ENCODE measurements at regions not wholly inside any gene's neighbourhood (a gene's known extent, or its start where the extent isn't known, plus 50 kb on each side); places are given as distances from the start of the nearest gene placed in this dataset.

DNA sequence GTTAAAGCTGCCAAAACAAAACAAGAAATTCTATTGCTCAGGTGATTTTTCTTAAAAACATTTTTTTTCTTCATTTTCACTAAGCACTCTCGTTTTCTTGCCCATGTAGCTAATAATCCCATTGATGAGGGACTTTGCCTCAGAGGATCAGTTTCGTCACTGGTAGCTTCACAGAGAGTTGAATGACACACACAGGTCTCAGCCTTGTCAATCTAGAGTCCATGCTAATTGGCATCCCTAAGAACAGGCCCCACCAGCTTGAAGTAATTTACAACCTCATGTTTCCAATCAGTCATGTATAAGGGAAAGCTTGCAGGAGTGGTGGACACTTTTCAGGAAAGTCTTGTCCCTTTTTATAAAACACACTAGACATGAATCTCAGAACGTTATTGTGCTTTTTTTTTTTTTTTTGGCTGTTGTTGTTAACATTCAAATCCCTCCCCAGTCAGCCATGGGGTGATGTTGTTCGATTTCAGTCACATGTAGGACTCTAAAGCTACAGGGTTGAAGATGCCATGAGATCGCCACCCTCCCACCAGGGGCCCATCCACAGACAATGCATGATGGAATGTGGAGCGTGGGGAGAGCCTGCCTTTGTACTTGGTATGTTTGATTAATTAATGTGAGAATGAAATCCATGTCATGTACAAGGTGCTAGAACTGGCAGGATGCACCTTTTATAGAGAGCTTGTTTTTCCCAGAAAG, 232.4 kb upstream of the FZD8 start:
- H3K9me2 ChIP-seq (ENCODE audit: insufficient read depth) = no peaks in the 10 kb centered on the region
- H3K4me1 ChIP-seq (ENCODE audit: control insufficient read depth in 1 of 2, insufficient read depth in 2 of 2, low read length in 2 of 2) = no peaks in the 10 kb centered on the region
- no peak overlapping the region for H3K27ac ChIP-seq (ENCODE audit: low read depth, low read length)
- H3K4me2 ChIP-seq (ENCODE audit: low read length) = no peak overlapping the region
- no peak for ATAC-seq
- RAD21 ChIA-PET (ENCODE audit: low non-redundant PET in 1 of 2, low total read pairs in 2 of 2, uncharacterized antibody in 2 of 2, unreplicated experiment in 2 of 2) = interaction anchor here in 1 of 2 experiments (0.7 kb wide), 1 partner anchor 753 kb away, joined by 3 read pairs; no protein-coding TSS in a partner anchor
- peaks cover 0 to 4% of the 10 kb centered on the region in 2 experiments; a peak in 1 of 4 replicates for H3K9me3 ChIP-seq (ENCODE audit: control insufficient read depth in 1 of 2, insufficient read depth in 1 of 2, low read depth in 1 of 2, low read length in 2 of 2)
- H3K9ac ChIP-seq (ENCODE audit: low read length) = no peak overlapping the region
- H3K79me2 ChIP-seq (ENCODE audit: insufficient read depth, low read length) = no peaks in the 10 kb centered on the region
- POLR2A ChIA-PET = no interaction called here
- no TSS peak for BruUV-seq (replicated peaks)
- H4K20me1 ChIP-seq (ENCODE audit: insufficient read depth) = no peaks in the 10 kb centered on the region
- H3K27me3 ChIP-seq (ENCODE audit: insufficient read depth, low read length) = no peaks in the 10 kb centered on the region
- intact Hi-C loops (cut with micrococcal nuclease) = no loop called here
- CTCF ChIA-PET = no interaction called here
- TF ChIP-seq EGR1 (IDR thresholded peaks at IDR 0.05; ENCODE audit: low read depth) (no peak), MAX (IDR thresholded peaks at IDR 0.05) (no peak), SRF (IDR thresholded peaks at IDR 0.05; ENCODE audit: low read depth) (no peak), ZNF274 (IDR thresholded peaks at IDR 0.05; ENCODE audit: low read depth, low read length) (no peak)
- no peak overlapping the region for H3K4me3 ChIP-seq (replicated peaks in 1 of 2; ENCODE audit: low read depth in 1 of 2, low read length in 2 of 2)
- no peak for DNase-seq (ENCODE audit: low read depth, low spot score)
- H2AFZ ChIP-seq (ENCODE audit: low read depth, low read length, poor library complexity, severe bottlenecking) = no peak overlapping the region
- no peaks in the 10 kb centered on the region for H3K36me3 ChIP-seq (ENCODE audit: control insufficient read depth in 1 of 2, insufficient read depth in 2 of 2, low read length in 2 of 2)

DNA sequence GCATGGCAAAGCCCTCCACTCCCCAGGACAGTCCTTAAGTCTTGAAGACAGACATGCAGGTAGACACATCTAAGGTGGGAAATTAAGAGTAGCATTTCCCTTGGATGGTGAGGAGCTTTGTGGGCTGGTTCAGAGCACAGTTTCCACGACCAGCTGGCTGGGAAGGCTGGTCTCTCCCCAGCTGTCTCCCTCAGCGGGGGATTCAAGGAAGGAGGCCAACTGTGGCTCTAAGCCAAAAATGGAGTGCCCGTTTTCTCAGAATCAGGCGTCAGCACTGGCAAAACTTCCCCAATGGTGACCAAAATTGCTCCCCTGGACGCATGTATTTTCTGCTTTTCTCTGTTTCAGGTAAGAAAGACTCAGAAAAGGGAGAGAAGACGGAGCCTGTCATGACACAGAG, 230.6 kb upstream of the FZD8 start:
- no peaks in the 10 kb centered on the region for H3K79me2 ChIP-seq (ENCODE audit: insufficient read depth, low read length)

More for the DNA sequence above, 230.6 kb upstream of the FZD8 start:
- Histone ChIP-seq H4K20me1 (ENCODE audit: insufficient read depth) (no peaks in the 10 kb centered on the region), H3K27me3 (ENCODE audit: insufficient read depth, low read length) (no peaks in the 10 kb centered on the region), H3K4me1 (ENCODE audit: control insufficient read depth in 1 of 2, insufficient read depth in 2 of 2, low read length in 2 of 2) (no peaks in the 10 kb centered on the region), H3K9ac (ENCODE audit: low read length) (no peak overlapping the region), H3K36me3 (ENCODE audit: control insufficient read depth in 1 of 2, insufficient read depth in 2 of 2, low read length in 2 of 2) (no peaks in the 10 kb centered on the region), H3K9me3 (ENCODE audit: control insufficient read depth in 1 of 2, insufficient read depth in 1 of 2, low read depth in 1 of 2, low read length in 2 of 2) (peaks cover 0 to 4% of the 10 kb centered on the region in 2 experiments; a peak in 1 of 4 replicates), H3K9me2 (ENCODE audit: insufficient read depth) (no peaks in the 10 kb centered on the region), H3K4me3 (replicated peaks in 1 of 2; ENCODE audit: low read depth in 1 of 2, low read length in 2 of 2) (no peak overlapping the region), H2AFZ (ENCODE audit: low read depth, low read length, poor library complexity, severe bottlenecking) (no peak overlapping the region), H3K27ac (ENCODE audit: low read depth, low read length) (no peak overlapping the region), H3K4me2 (ENCODE audit: low read length) (no peak overlapping the region)
- BruUV-seq (replicated peaks) = no TSS peak
- ATAC-seq = no peak
- ChIA-PET RAD21 (ENCODE audit: low non-redundant PET in 1 of 2, low total read pairs in 2 of 2, uncharacterized antibody in 2 of 2, unreplicated experiment in 2 of 2) (no interaction called here), CTCF (no interaction called here), POLR2A (no interaction called here)
- TF ChIP-seq CBX3 (IDR thresholded peaks at IDR 0.05; ENCODE audit: low read depth) (no peak), JUND (IDR thresholded peaks at IDR 0.05) (no peak), EZH2 (IDR thresholded peaks at IDR 0.05) (no peak), ELF1 (IDR thresholded peaks at IDR 0.05; ENCODE audit: borderline replicate concordance, low read depth) (no peak), SP1 (IDR thresholded peaks at IDR 0.05; ENCODE audit: low read depth) (no peak), ZFX (IDR thresholded peaks at IDR 0.05) (no peak), SRF (IDR thresholded peaks at IDR 0.05; ENCODE audit: low read depth) (no peak), TCF7L2 (IDR thresholded peaks at IDR 0.05; ENCODE audit: borderline replicate concordance, extremely low read depth, insufficient read depth, insufficient read length) (no peak), EZH2phosphoT487 (IDR thresholded peaks at IDR 0.05; ENCODE audit: borderline replicate concordance) (no peak)
- intact Hi-C loops (cut with micrococcal nuclease) = no loop called here
- DNase-seq (ENCODE audit: low read depth, low spot score) = no peak
